Esophagus muscularis mucosa (tissue), 4 donors: ENCODE measurements at regions not wholly inside any gene's neighbourhood (a gene's known extent, or its start where the extent isn't known, plus 50 kb on each side); places are given as distances from the start of the nearest gene placed in this dataset.
"Not testable (repeated sequence)": the region's sequence is repeated elsewhere in the genome, so short reads cannot be mapped to it uniquely, and the experiment has no call there.

Source experiments
- CTCF ChIP-seq, 3 experiments: fragments of 200-600 bp in 2 of 3; fragments of 450-650 bp in 1 of 3; sonication (generic) in 2 of 3; IDR thresholded peaks; one replicate each; pipeline ENCODE4 v1.5.1; 2017 to 2019; ENCODE audit warnings: antibody characterized with exemption in 3 of 3, mild to moderate bottlenecking in 2 of 3, moderate library complexity in 1 of 3
- EP300 ChIP-seq: sonication (generic); formaldehyde crosslinking; IDR thresholded peaks from one replicate; pipeline ENCODE4 v1.6.1; 2017; ENCODE audit warnings: antibody characterized with exemption
- POLR2A ChIP-seq: fragments of 450-650 bp; IDR thresholded peaks from one replicate; pipeline ENCODE4 v1.6.1; 2017; ENCODE audit warnings: antibody characterized with exemption, moderate library complexity, mild to moderate bottlenecking, low read depth
- POLR2AphosphoS5 ChIP-seq, 2 donors: sonication (generic); formaldehyde crosslinking; IDR thresholded peaks; one replicate each; pipeline ENCODE4 v1.6.1; 2017; ENCODE audit warnings: antibody characterized with exemption in 2 of 2

GRCh38 chr4:118535788-118536187, 149.4 kb upstream of the METTL14 start:
- TF ChIP-seq CTCF (IDR thresholded peaks at IDR 0.05); POLR2A; POLR2AphosphoS5 (IDR thresholded peaks at IDR 0.05); EP300: not testable (repeated sequence)
